ENCODE measurements at regions not wholly inside any gene's neighbourhood (a gene's known extent, or its start where the extent isn't known, plus 50 kb on each side); places are given as distances from the start of the nearest gene placed in this dataset.

DNA sequence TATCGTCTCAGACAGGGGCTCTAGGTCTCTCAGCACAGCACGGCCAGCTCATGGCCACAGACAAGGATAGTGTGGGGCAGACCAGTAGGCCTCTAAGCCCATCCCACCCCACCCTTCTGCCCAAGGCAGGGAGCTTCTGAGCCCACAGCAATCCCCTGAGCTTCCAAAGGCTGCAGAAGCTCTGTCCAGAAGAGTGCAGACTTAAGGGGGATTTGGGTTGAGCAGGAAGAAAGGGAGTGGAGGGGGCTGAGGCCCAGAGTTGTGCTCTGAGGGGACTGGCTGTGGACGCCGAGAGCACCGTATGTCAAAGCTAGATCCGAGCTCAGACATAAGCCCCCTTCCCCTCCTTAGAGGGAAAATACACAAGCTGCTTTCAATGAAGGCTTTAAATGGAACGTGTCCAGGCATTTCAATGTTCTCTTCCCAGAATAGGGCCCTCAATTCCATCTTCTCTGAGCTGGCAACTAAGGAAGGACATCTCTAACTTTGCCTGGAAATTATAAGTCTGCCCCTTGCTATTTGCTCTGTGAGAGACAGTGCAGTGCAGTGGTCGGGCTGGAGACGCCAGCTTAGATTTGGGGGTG, 116.4 kb upstream of the RPL38 start:
- TF ChIP-seq, protein P1, sequence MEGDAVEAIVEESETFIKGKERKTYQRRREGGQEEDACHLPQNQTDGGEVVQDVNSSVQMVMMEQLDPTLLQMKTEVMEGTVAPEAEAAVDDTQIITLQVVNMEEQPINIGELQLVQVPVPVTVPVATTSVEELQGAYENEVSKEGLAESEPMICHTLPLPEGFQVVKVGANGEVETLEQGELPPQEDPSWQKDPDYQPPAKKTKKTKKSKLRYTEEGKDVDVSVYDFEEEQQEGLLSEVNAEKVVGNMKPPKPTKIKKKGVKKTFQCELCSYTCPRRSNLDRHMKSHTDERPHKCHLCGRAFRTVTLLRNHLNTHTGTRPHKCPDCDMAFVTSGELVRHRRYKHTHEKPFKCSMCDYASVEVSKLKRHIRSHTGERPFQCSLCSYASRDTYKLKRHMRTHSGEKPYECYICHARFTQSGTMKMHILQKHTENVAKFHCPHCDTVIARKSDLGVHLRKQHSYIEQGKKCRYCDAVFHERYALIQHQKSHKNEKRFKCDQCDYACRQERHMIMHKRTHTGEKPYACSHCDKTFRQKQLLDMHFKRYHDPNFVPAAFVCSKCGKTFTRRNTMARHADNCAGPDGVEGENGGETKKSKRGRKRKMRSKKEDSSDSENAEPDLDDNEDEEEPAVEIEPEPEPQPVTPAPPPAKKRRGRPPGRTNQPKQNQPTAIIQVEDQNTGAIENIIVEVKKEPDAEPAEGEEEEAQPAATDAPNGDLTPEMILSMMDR (IDR thresholded peaks at IDR 0.05), result no peak
- TF ChIP-seq EZH2phosphoT487 (IDR thresholded peaks at IDR 0.05) (no peak), EZH2 (IDR thresholded peaks at IDR 0.05) (no peak)

Measured in neural progenitor cell (in vitro differentiated cells).